ENCODE measurements at regions not wholly inside any gene's neighbourhood (a gene's known extent, or its start where the extent isn't known, plus 50 kb on each side); places are given as distances from the start of the nearest gene placed in this dataset.
"Not testable (repeated sequence)": the region's sequence is repeated elsewhere in the genome, so short reads cannot be mapped to it uniquely, and the experiment has no call there.

GRCh38 chr11:126135235-126136176, 72.8 kb upstream of the CDON start:
- TF ChIP-seq POLR2A (IDR thresholded peaks at IDR 0.05; ENCODE audit: low read length) (no peak), GATA1 (IDR thresholded peaks at IDR 0.05; ENCODE audit: low read depth, low read length) (no peak)
- no peak for DNase-seq

- no peak for DNase-seq
- TF ChIP-seq POLR2A (IDR thresholded peaks at IDR 0.05; ENCODE audit: low read length) = no peak
- TF ChIP-seq GATA1 (IDR thresholded peaks at IDR 0.05; ENCODE audit: low read depth, low read length) = no peak
Measured at GRCh38 chr11:126134461-126135155, 71.9 kb upstream of the CDON start.

- no peak for DNase-seq
- no peak for TF ChIP-seq POLR2A (IDR thresholded peaks at IDR 0.05; ENCODE audit: low read length)
- TF ChIP-seq GATA1 (IDR thresholded peaks at IDR 0.05; ENCODE audit: low read depth, low read length) = no peak
Measured at GRCh38 chr11:126133901-126134300, 71.2 kb upstream of the CDON start.

GRCh38 chr11:126132319-126132718, 69.7 kb upstream of the CDON start:
- TF ChIP-seq POLR2A (IDR thresholded peaks at IDR 0.05; ENCODE audit: low read length) = no peak
- TF ChIP-seq GATA1 (IDR thresholded peaks at IDR 0.05; ENCODE audit: low read depth, low read length) = no peak
- DNase-seq = no peak

- DNase-seq = not testable (repeated sequence)
Measured at GRCh38 chr11:126130781-126131180, 68.1 kb upstream of the CDON start.

GRCh38 chr11:126129727-126130671, 67.3 kb upstream of the CDON start:
- no peak for DNase-seq
- TF ChIP-seq GATA1 (IDR thresholded peaks at IDR 0.05; ENCODE audit: low read depth, low read length) (no peak), POLR2A (IDR thresholded peaks at IDR 0.05; ENCODE audit: low read length) (no peak)

GRCh38 chr11:126127898-126128297, 65.2 kb upstream of the CDON start:
- no peak for DNase-seq
- no peak for TF ChIP-seq POLR2A (IDR thresholded peaks at IDR 0.05; ENCODE audit: low read length)
- no peak for TF ChIP-seq GATA1 (IDR thresholded peaks at IDR 0.05; ENCODE audit: low read depth, low read length)

GRCh38 chr11:126127284-126127845, 64.7 kb upstream of the CDON start:
- DNase-seq = no peak
- no peak for TF ChIP-seq POLR2A (IDR thresholded peaks at IDR 0.05; ENCODE audit: low read length)
- no peak for TF ChIP-seq GATA1 (IDR thresholded peaks at IDR 0.05; ENCODE audit: low read depth, low read length)

GRCh38 chr11:126124231-126124661, 61.6 kb upstream of the CDON start:
- TF ChIP-seq POLR2A (IDR thresholded peaks at IDR 0.05; ENCODE audit: low read length) = no peak
- TF ChIP-seq GATA1 (IDR thresholded peaks at IDR 0.05; ENCODE audit: low read depth, low read length) = no peak
- no peak for DNase-seq

GRCh38 chr11:126123686-126124085, 61.0 kb upstream of the CDON start:
- DNase-seq = no peak
- TF ChIP-seq GATA1 (IDR thresholded peaks at IDR 0.05; ENCODE audit: low read depth, low read length) = no peak
- no peak for TF ChIP-seq POLR2A (IDR thresholded peaks at IDR 0.05; ENCODE audit: low read length)

GRCh38 chr11:126122863-126123262, 60.2 kb upstream of the CDON start:
- TF ChIP-seq GATA1 (IDR thresholded peaks at IDR 0.05; ENCODE audit: low read depth, low read length) (no peak), POLR2A (IDR thresholded peaks at IDR 0.05; ENCODE audit: low read length) (no peak)
- no peak for DNase-seq

- DNase-seq = no peak
- no peak for TF ChIP-seq GATA1 (IDR thresholded peaks at IDR 0.05; ENCODE audit: low read depth, low read length)
- TF ChIP-seq POLR2A (IDR thresholded peaks at IDR 0.05; ENCODE audit: low read length) = no peak
Measured at GRCh38 chr11:126121296-126121695, 58.6 kb upstream of the CDON start.

GRCh38 chr11:126118806-126119205, 56.1 kb upstream of the CDON start:
- DNase-seq = no peak
- TF ChIP-seq GATA1 (IDR thresholded peaks at IDR 0.05; ENCODE audit: low read depth, low read length) (no peak), POLR2A (IDR thresholded peaks at IDR 0.05; ENCODE audit: low read length) (no peak)

All from erythroblast (primary cell).